ENCODE measurements at regions not wholly inside any gene's neighbourhood (a gene's known extent, or its start where the extent isn't known, plus 50 kb on each side); places are given as distances from the start of the nearest gene placed in this dataset.
A peak's percentile ranks its signal among the peaks of the same experiment; 100 is the strongest.

- TF ChIP-seq IRF1 (CRISPR knock-in tag; IDR thresholded peaks at IDR 0.05; ENCODE audit: borderline replicate concordance) (no peak), NFIC (IDR thresholded peaks at IDR 0.05) (0 out of 2 replicates have a peak, but pooled peaks have one; percentile 26), CHD2 (IDR thresholded peaks at IDR 0.05; ENCODE audit: low read depth, low read length) (no peak), ZFP1 (CRISPR knock-in tag; IDR thresholded peaks at IDR 0.05) (no peak), CTBP1 (IDR thresholded peaks at IDR 0.05; ENCODE audit: borderline replicate concordance) (peak; percentile 50; the same call in 1 of the 2 replicates), ZNF644 (tag; IDR thresholded peaks at IDR 0.05; ENCODE audit: low read depth) (no peak), NCOR1 (IDR thresholded peaks at IDR 0.05) (peak; percentile 63), NUFIP1 (IDR thresholded peaks at IDR 0.05; ENCODE audit: partially characterized antibody) (no peak), SP2 (IDR thresholded peaks at IDR 0.05; ENCODE audit: extremely low read depth, low read depth, low read length, poor library complexity, severe bottlenecking) (no peak), CBFA2T2 (conservative IDR thresholded peaks at IDR 0.05) (peak; percentile 68), SMAD4 (CRISPR knock-in tag; conservative IDR thresholded peaks at IDR 0.05) (peak; percentile 35; the same call in 1 of the 2 replicates), NFE2 (IDR thresholded peaks at IDR 0.05; ENCODE audit: low read depth) (peak; percentile 89), RBM25 (IDR thresholded peaks at IDR 0.05; ENCODE audit: low read depth, low read length, severe bottlenecking) (no peak), FOXK1 (CRISPR knock-in tag; IDR thresholded peaks at IDR 0.05; ENCODE audit: borderline replicate concordance) (no peak), ZNF165 (CRISPR knock-in tag; IDR thresholded peaks at IDR 0.05; ENCODE audit: borderline replicate concordance) (no peak), ELF2 (CRISPR knock-in tag; IDR thresholded peaks at IDR 0.05) (no peak), DPF2 (IDR thresholded peaks at IDR 0.05) (peak; percentile 80), ERF (CRISPR knock-in tag; IDR thresholded peaks at IDR 0.05) (no peak), GABPA (tag; conservative IDR thresholded peaks at IDR 0.05; ENCODE audit: low read depth) (peak; percentile 44), FOSL1 (tag; conservative IDR thresholded peaks at IDR 0.05) (peak; percentile 96), GATA2 (CRISPR knock-in tag; IDR thresholded peaks at IDR 0.05) (no peak), ILF3 (IDR thresholded peaks at IDR 0.05; ENCODE audit: borderline replicate concordance) (no peak), ZNF280B (CRISPR knock-in tag; IDR thresholded peaks at IDR 0.05) (no peak)
- TF ChIP-seq, protein P1, sequence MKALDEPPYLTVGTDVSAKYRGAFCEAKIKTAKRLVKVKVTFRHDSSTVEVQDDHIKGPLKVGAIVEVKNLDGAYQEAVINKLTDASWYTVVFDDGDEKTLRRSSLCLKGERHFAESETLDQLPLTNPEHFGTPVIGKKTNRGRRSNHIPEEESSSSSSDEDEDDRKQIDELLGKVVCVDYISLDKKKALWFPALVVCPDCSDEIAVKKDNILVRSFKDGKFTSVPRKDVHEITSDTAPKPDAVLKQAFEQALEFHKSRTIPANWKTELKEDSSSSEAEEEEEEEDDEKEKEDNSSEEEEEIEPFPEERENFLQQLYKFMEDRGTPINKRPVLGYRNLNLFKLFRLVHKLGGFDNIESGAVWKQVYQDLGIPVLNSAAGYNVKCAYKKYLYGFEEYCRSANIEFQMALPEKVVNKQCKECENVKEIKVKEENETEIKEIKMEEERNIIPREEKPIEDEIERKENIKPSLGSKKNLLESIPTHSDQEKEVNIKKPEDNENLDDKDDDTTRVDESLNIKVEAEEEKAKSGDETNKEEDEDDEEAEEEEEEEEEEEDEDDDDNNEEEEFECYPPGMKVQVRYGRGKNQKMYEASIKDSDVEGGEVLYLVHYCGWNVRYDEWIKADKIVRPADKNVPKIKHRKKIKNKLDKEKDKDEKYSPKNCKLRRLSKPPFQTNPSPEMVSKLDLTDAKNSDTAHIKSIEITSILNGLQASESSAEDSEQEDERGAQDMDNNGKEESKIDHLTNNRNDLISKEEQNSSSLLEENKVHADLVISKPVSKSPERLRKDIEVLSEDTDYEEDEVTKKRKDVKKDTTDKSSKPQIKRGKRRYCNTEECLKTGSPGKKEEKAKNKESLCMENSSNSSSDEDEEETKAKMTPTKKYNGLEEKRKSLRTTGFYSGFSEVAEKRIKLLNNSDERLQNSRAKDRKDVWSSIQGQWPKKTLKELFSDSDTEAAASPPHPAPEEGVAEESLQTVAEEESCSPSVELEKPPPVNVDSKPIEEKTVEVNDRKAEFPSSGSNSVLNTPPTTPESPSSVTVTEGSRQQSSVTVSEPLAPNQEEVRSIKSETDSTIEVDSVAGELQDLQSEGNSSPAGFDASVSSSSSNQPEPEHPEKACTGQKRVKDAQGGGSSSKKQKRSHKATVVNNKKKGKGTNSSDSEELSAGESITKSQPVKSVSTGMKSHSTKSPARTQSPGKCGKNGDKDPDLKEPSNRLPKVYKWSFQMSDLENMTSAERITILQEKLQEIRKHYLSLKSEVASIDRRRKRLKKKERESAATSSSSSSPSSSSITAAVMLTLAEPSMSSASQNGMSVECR (CRISPR knock-in tag; IDR thresholded peaks at IDR 0.05): no peak
Observed at GRCh38 chr6:4459032-4459431, 317.2 kb upstream of the CDYL start (continued).

Measured in K562 (cell line).